Activated naive CD4-positive, alpha-beta T cell treated with anti-CD3 and anti-CD28 coated beads, Interleukin-2, amount 50 U/mL, for 16 hours (primary cell): ENCODE measurements at regions not wholly inside any gene's neighbourhood (a gene's known extent, or its start where the extent isn't known, plus 50 kb on each side); places are given as distances from the start of the nearest gene placed in this dataset.

ENCODE experiments used
- DNase-seq: peaks from one replicate; pipeline ENCODE4 v3.0.0-alpha.2; 2020

DNA sequence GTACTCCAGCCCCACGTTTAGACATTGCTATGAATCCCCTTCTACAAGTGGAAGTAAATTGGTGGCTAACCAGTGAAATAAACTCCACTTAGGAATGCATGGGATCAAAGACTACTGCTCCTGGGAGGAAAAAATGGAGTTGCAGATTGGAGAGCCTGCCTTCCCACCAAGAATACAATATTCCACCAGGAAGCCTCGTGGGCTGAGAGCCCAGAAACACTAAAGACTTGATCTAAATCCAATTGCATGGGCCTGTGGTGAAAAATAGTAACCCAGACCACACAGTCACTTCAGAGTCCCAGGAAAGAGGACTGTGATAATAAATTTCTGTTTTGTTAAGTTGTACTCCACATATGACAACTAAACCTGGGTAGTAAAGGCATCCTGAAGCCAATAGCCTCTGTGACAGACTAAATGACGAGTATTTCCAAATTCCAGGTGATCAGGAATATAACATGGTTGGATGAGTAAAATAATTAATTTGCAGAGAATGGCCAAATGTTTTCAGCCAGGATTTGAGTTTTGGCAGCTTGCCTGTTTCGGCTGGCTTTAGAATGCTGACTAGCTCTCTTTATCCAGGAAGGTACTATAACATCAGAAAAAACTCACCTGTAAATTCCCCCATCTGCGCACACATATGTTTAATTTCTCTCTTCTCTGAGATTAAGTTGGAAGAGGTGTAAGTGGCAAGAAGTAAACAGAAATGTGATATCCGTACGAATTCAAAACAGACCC lies 480.3 kb downstream of the LIG4 start:
- no peak for DNase-seq

DNA sequence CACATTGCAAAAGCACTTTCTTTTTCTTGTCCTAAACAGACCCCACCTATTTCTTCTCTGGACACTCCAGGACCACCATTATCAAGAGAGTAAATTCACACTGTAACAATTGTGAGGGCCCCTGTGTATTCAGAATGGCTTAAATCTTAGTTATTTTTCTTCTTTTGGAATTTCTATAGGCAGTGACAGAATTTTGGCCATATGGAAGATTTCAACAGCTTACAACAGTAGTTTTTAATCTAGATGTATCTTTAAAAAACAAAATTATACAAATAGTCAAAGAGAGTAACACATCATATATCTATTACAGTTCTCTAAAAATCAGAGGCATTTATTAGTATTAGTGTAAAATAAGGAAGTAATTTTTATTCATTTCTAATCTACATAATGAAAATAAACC lies 482.1 kb downstream of the LIG4 start:
- no peak for DNase-seq

DNA sequence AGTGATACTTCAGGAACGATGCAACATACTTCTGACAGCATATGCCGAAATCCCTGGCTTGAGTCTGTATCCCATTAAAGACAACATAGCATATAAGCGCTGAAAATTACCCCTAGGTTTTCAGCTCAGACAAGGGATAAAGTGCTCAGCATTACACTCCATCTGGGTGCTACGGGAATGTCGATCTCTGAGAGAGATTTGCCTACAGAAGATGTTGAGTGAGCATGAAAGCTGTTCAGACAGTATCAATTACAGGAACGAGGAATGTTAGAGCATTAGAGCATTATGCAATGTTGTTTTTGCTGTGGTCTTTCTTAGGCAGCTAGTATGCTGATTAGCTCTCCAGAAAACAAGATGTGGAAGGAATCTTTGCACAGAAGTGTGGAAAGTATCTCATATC lies 484.5 kb downstream of the LIG4 start:
- DNase-seq = no peak

DNA sequence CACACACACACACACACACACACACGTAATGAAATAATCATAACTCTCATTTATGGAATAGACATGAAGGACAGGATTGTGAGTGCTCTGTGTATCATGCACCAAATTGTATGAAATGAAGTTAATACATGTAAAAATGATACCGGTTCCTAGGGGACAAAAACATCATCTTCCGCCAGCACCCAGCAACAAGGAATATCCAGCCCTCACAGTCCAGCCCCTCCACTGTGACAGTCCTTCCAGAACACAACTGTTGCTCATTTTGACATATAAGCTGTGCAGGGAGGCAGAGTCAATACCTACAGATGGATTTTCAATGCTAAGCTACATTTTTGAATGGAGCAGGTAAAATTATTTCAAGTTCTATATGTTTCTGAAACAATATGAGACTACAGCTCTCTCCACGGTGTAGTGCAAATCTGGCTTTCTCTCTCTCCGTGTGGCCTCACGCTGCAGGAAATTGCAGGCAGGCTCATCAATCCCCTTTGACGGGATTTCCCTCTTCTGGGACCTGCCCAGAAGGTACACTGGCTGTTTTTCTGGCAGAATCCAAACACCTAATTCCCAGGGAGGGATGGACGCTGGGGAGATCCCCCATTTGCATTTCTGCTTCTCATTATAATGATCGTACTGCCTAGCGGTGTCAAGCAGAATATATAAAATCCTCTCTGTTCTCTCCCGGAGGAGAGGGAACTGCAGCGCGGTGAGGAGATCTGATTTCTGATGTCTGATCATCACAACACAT lies 494.0 kb downstream of the LIG4 start:
- no peak for DNase-seq

DNA sequence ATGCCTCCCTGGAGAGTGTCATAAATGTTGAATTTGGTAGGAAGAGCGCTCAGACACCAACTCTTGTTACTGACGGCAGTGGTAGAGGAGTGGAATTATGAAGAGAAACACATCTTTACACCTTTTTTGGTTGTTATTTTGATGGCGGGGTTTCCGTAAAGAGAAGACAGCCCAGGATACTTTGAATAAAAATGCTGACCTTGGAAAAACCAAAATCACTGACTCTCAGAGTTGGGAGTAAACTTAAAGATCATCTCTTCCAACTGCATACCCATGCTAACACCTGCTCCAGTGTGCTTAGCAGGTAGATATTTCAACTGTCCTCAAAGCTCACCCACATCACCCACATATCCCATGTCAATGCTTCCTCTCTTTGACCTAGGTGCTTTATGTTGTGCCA lies 498.6 kb downstream of the LIG4 start:
- no peak for DNase-seq

DNA sequence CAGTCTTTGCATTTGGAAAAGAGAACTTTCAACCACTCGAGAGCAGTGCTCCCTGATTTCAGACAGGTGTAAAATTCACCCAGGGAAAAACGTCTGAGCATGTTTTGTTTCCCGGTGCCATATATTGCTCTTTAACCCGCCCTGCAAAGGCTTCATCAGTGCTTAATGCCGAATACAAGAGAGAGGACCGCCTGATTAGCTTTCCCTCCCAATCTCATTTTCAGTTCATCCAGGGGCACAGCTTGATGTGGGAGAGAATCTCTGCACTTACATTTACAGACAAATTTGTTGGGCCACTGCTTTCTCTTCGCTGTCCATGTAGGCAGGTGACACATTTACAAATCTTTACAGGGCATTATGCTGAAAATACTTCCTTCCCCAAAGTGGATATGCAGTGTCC lies 499.1 kb downstream of the LIG4 start:
- DNase-seq = no peak

DNA sequence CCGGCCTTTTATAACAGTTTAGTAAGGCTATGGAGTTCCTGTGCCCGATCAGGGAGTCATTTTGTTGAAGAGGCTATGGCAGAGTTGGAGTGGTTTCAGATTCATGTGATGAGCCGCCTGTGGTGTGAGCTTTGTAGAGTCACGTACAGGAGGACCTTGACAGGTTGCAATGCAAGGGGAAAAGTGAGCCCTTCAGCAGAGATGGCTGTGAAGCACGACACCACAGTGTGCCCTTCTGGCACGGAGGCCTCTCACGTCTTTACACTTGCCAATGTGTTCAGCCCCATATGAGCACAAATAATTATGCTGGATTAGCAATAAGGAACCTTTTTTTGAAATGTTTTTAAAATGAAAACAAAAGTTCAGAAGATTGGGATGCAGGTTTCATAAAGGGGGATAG lies 499.8 kb downstream of the LIG4 start:
- DNase-seq = no peak

DNA sequence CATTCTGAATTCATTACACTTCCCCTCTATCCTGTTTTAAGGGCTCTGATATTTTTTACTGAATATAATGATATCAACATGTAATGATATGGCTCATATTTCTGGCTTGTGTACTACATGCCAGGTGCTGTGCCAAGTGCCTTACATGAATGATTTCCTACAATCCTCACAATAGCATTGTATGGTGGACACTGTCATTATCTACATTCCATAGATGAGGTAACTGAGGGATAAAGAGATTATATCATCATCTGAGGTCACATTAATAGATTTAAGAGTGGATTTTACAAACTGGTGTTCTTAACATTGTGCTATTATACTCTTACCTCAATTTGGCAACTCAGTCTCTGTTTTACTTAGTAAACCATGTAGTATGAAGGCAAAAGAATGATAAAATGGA lies 502.0 kb downstream of the LIG4 start:
- no peak for DNase-seq

DNA sequence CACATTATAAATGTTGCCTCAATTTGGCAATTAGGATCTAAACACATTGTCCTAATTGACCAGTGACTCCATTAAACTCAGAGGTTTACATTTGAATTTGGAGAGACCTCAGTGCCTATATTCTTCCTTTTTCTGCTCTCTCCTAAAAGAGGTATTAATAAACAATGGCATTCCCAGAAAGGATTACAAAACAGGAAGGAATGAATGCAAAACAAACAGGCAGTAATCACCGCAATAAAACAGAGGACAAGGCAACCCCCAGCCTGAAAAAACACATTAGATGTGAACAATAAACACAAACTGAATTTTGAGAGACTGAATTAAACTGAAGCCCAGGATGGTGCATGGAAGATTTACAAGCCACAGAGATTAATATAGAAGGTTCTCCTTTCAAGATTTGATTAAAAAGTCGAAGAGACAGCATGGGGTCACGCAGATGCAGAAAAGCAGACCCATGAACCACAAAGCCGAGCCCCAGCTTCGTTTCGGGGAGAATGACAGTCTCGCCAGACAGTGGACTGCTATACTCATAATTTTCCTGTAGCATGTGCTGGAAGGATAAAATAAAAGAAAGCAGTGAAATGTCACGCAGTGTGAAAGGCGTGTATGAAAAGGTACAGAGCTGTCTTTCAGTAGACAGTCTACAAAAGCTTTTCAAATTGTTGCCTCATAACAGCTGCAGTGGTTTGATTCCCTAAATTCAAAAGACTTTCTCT lies 503.0 kb downstream of the LIG4 start:
- no peak for DNase-seq

DNA sequence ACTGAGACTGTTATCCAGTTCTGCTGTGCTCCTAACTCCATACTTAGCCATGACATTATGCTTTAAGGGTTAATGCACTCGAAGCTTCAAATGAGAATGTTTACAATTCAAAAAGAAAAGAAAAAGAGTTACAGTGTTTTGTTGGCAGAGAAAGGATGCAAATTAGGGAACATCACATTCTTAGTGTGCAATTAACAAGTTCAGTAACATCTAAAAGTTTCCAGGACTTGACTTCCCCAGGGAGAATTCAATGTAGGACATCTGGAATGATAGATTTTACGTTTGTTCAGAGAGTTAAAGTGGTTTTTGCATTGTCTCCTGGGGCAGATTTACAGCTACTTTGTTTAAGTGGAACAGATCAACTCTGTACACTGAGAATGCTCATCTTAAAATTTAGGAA lies 525.2 kb downstream of the LIG4 start:
- no peak for DNase-seq

DNA sequence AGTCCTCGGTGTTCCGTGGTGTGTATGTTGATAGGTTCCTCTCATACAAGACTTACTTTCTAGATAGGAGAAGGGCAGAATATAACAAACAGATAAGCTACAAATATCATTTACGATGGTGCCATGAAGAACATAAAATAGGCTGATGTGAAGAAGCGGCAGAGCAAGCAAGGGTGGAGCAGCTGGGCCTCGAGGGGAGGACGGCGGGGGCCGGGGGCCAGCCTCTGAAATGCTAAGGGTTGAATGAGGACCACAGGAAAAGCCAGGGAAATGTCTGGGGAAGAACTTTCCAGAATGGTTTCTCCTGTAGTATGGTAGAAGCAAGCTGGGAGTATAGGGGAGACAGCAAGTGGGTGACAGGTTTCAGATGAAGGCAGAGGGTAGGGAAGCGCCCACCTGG lies 529.5 kb downstream of the LIG4 start:
- no peak for DNase-seq

DNA sequence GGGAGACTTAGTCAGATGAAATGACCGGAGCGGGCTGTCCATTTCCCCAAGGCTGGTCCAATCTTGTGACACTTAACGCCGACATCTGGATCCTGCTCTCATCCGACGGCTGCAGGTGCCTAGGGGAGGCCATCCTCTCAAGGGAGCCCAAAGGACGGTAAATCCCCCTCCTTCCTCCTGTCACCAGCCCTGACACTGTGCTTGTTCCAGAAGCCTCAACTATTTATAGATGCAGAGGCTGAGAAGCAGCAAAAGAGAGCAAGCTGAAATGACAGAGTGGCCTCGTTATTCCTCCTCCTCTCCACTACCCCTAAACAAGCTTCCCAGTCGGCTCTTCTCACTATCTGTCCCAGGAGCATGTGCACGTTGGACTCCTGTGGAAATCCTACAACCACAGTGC lies 533.7 kb downstream of the LIG4 start:
- no peak for DNase-seq

DNA sequence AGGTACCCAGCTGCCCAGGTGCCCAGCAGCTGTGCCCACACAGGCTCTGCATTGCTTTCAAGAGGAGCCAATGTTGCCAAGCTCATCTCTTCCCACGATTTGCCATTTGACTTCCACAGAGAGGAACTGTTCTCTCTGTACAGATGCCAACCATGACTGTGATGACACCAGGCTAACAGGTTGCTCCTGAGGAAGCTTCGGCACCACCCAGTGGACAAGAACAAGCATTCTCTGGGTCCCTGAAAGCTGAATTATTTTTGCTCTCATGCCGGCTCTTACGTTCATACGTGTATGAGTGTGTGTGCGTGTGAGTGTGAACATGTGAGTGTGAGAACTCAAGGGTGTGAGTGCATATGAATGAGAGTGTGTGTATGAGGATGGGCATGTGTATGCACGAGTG lies 535.2 kb downstream of the LIG4 start:
- DNase-seq = no peak

DNA sequence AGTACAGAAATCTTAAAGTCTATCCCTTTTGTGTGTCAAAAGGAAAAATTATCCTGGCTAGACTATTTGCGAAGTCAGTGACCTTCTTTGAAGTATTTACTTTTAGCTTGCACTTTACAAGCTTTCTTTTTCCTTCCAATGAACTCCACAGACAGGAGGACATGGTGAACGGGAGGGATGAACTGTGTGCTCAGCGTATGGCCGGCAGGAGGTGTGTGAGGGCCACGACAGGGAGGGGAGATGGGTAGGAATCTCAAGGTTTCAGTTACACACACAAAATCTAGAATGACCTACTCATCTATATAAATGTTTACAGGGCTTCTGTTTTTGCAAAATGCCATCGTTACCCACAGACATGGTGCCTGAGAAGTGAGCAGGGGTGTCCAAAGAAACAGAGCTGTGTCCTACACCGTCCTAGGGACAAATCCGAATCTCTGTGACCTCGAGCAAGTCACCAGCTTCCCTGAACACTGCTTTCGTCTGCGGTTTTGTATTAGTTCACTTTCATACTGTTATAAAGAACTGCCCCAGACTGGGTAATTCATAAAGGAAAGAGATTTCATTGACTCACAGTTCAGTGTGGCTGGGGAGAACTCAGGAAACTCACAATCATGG lies 537.2 kb downstream of the LIG4 start:
- DNase-seq = no peak

DNA sequence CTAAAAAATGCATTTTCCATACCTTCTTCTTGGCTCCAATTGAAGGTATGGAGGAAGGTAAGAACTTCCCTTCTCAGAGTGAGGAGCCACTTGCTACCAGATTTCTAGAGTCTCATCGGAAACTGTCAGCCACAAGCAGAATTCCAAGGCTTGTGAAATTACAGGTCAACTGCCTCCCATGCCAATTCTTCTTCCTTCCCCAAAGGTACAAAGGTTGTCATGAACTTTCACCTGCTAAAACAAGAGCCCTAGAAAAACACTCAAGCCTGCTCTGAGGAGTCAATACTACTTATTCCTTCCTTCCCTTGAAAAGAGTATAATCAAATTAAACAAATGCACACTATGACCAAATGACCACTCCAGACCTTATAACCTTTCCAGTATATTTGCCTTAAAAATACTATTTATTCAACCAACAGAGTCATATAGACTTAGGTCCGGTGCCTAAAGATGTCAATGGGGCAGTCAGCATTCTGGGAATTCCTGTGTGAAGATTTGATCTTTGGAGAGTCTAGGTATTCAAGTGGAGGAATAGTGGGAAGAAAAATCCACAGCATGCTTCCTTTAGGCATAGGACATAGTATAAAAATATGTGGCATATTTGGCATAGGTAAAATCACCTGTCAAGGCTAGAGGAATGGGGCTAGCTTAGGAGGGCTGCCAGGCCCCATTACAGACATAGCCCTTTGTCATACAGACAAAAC lies 539.3 kb downstream of the LIG4 start:
- no peak for DNase-seq

DNA sequence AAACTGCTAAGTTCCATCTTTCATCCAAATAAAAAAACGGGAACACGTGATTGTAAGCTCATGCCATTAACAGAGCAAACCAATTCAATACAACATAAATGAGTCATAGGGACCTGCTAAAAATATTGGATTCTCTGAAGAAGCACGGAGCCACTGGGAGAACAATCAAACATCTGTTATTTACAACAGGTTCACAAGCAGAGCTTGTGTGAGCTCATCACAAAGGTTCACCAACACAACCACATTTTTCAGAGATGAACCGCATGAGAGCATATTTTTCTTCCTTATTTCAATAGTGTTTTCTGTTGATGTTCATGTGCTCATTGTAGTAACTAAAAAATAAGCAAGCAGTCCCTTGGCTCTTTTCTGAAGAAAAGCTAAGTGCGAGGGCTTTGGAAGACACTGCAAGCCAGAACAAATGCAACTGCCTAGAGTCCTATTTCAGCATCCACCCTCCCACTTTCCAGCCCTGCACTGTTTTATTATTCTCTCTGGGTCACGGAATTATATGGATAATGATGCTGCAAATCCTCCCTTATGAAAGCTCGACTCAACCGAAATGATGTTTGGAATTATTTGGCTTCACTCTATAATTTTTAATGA lies 545.8 kb downstream of the LIG4 start:
- DNase-seq = no peak

DNA sequence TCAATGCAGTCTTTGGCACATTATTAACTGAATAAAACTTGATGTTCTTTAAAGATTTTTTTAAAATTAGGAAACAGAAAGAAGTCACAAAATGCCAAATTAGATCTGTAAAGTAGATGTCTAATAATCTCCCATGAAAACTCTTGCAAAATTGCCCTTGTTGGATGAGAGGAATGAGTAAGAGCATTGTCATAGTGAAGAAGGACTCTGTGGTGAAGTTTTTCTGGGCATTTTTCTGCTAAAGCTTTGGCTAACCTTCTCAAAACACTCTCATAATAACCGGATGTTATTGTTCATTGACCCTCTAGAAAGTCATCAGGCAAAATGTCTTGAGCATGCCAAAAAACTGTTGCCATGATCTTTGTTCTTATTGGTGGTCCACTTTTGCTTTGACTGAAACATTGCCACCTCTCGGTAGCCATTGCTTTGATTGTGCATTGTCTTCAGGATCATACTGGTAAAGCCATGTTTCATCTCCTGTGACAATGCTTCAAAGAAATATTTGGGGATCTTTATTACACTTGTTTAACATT lies 549.3 kb downstream of the LIG4 start:
- DNase-seq = no peak

DNA sequence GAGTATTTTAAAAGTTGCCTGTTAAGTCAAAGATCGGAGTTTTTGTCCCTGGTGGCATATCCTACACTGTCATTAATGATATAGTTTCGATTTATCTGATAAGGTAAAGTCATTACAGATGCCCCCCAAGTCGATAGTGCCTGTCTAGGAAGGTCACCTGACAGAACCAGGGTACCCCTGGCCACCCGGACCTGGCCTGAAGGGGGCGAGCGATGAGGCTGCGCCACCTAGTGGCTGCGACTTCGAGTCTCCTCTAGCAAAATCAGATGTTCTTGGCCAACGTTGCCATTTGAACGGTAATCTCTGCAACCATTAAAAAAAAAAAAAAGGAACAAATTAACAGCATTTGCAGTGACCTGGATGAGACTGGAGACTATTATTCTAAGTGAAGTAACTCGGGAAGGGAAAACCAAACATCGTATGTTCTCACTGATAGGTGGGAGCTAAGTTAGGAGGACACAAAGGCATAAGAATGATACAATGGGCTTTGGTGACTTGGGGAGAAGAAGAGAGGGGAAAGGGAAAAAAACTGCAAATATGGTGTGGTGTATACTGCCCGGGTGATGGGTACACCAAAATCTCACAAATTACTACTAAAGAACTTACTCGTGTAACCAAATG lies 565.1 kb downstream of the LIG4 start:
- DNase-seq = peak; percentile 11

DNA sequence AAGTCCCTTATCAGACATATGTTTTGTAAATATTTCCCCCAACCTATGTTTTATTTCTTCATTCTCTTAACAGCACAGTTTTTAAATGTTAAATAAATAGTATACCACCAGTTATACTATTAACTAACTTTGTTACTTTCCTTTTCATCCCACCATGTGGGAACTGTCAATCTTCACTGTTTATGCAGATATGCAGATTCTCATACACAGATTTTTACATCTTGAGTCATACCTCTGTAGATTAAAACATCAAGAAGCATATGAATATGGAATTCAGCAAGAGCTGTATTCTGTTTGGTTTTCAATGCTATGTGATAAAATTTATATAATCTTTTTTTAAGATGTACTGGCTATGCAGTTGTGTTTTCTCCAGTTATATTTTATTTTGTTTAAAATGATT lies 566.3 kb downstream of the LIG4 start:
- no peak for DNase-seq

DNA sequence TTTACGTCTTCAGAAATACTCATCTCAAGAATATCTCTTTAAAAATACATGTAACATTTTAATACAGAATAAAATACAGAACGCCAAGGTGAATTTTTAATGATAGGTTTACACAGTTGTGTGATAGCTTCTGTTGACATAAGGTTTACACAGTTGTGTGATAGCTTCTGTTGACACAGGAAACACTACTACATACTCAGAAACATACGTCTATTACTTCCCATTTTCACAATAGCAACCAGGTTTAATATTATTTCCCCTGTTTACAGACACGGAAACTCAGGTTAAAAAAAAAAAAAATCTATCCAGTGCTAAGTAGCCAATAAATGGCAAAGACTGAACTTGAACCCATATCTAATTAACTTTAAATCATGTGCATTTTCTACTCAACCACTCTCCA lies 571.2 kb downstream of the LIG4 start:
- no peak for DNase-seq

DNA sequence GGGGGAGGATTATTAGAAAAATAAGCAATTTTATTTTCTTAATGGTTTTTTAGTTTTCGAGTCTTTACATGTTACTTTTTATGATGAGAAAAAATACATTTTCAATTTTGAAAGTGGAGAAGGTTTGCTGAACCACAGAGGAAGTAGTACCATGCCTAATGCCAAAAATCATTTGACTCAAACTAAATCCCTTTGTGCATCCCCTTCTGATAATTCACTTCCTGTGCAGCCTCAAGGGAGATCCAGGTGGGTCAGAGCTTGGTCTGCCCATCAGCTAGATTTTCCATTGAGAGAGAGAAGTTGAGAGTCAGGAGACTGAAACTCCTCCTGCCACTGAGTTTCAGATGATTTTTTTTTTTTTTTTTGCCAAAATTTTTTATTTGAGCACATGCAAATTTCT lies 571.7 kb downstream of the LIG4 start:
- no peak for DNase-seq

DNA sequence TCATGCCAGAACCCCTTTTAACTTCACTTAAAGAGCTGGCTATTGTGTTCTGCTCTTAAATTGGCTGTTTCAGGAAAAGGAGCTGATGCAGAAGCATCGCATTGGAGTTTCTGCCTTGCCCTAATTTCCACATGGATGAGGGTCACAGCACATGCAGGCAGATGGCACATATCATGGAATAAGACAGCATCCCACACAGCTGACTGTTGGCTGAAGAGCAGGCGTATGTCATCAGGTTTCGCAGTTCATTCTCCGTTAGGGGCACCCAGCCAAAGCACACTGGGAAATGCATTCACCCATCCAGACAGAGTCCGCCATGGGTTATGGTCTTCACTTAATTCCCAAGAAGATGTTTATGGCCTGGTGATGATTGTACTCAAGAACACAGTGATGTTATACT lies 572.5 kb downstream of the LIG4 start:
- no peak for DNase-seq
